H1 (cell line): ENCODE measurements at regions not wholly inside any gene's neighbourhood (a gene's known extent, or its start where the extent isn't known, plus 50 kb on each side); places are given as distances from the start of the nearest gene placed in this dataset.

Experiments used
- CTCF ChIA-PET: fragments of 300-600 bp; sonication (Branson Sonifier 250); formaldehyde crosslinking; loops from one replicate; lab custom pipeline; 2021; ENCODE audit not compliant: partially characterized antibody; lab: Charles Lee
- POLR2A ChIA-PET: fragments of 300-600 bp; sonication (Branson Sonifier 250); formaldehyde crosslinking; loops from one replicate; lab custom pipeline; 2021; ENCODE audit warnings: inconsistent platforms; ENCODE audit not compliant: partially characterized antibody; lab: Charles Lee
- DNase-seq, 2 experiments: peaks; one replicate each; pipeline versions ENCODE4 v3.0.0 to v3.0.0-alpha.2; 2010 to 2022; ENCODE audit warnings: low spot score in 2 of 2, low read depth in 1 of 2, mixed read lengths in 1 of 2
- FAIRE-seq: peaks from 2 replicates; lab custom pipeline; 2011; peaks lifted over from hg19 to GRCh38; lab: Jason Lieb, UNC
- H2AFZ ChIP-seq: 2 replicates; pipeline ENCODE4 v1.8.1; 2012; ENCODE audit warnings: low read length, inconsistent platforms
- H2AK5ac ChIP-seq: 2 replicates; pipeline ENCODE4 v1.6.1; 2013; ENCODE audit warnings: low read depth, low read length
- H2BK120ac ChIP-seq: replicated peaks from 2 replicates; pipeline ENCODE3; 2013; ENCODE audit warnings: low read depth, low read length, inconsistent platforms
- H2BK12ac ChIP-seq: 2 replicates; pipeline ENCODE4 v1.6.1; 2013; ENCODE audit warnings: low read depth, low read length
- H2BK15ac ChIP-seq: 2 replicates; pipeline ENCODE4 v1.6.1; 2013; ENCODE audit warnings: low read length
- H2BK20ac ChIP-seq: 2 replicates; pipeline ENCODE4 v1.6.1; 2013; ENCODE audit warnings: low read length
- H2BK5ac ChIP-seq: 2 replicates; pipeline ENCODE4 v1.6.1; 2013; ENCODE audit warnings: low read depth, low read length
- H3K14ac ChIP-seq: 2 replicates; pipeline ENCODE4 v1.6.1; 2013; ENCODE audit warnings: inconsistent platforms; ENCODE audit not compliant: insufficient read length
- H3K18ac ChIP-seq: 2 replicates; pipeline ENCODE4 v1.6.1; 2013; ENCODE audit warnings: low read length; ENCODE audit errors: extremely low read depth
- H3K23ac ChIP-seq: 2 replicates; pipeline ENCODE4 v1.6.1; 2013; ENCODE audit warnings: inconsistent platforms; ENCODE audit not compliant: insufficient read length
- H3K23me2 ChIP-seq: 2 replicates; pipeline ENCODE4 v1.6.1; 2013; ENCODE audit warnings: low read depth, low read length
- H3K27ac ChIP-seq: 2 replicates; pipeline ENCODE4 v1.6.1; 2011; ENCODE audit warnings: low read depth, low read length, inconsistent platforms
- H3K27me3 ChIP-seq, 4 experiments: replicated peaks in 1 of 4; 1 replicate in 1 of 4; 2 replicates in 3 of 4; pipeline versions ENCODE4 v1.6.1 to v1.8.1; 2011 to 2013; ENCODE audit warnings: low read length in 3 of 4, mild to moderate bottlenecking in 3 of 4, inconsistent platforms in 2 of 4, mixed read lengths in 2 of 4, moderate library complexity in 1 of 4; ENCODE audit not compliant: control insufficient read depth in 3 of 4, insufficient read depth in 3 of 4; ENCODE audit errors: extremely low read depth in 1 of 4
- H3K36me3 ChIP-seq, 4 experiments: 2 replicates each; pipeline versions ENCODE4 v1.6.1 to v1.8.1; 2011 to 2013; ENCODE audit warnings: mild to moderate bottlenecking in 4 of 4, low read length in 3 of 4, moderate library complexity in 2 of 4, control low read depth in 1 of 4, inconsistent platforms in 1 of 4; ENCODE audit not compliant: insufficient read depth in 4 of 4, control insufficient read depth in 2 of 4
- H3K4ac ChIP-seq: replicated peaks from 2 replicates; pipeline ENCODE3; 2013; ENCODE audit warnings: low read length, low read depth, mixed read lengths, inconsistent platforms; ENCODE audit not compliant: insufficient read length
- H3K4me1 ChIP-seq, 4 experiments: replicated peaks in 1 of 4; 1 replicate in 1 of 4; 2 replicates in 3 of 4; pipeline versions ENCODE4 v1.6.1 to v1.8.1; 2011 to 2013; ENCODE audit warnings: low read length in 3 of 4, inconsistent platforms in 2 of 4, mixed read lengths in 1 of 4; ENCODE audit not compliant: insufficient read depth in 4 of 4, control insufficient read depth in 3 of 4
- H3K4me2 ChIP-seq, 2 experiments: 2 replicates each; pipeline versions ENCODE4 v1.6.1 to v1.8.1; 2011 to 2013; ENCODE audit warnings: low read depth in 2 of 2, low read length in 2 of 2, control low read depth in 1 of 2, inconsistent platforms in 1 of 2, mild to moderate bottlenecking in 1 of 2; ENCODE audit not compliant: insufficient read depth in 1 of 2
- H3K4me3 ChIP-seq, 4 experiments: fragments of 200-600, 300-600 bp in 1 of 4; sonication (generic), shearing (Covaris generic), sonication (Bioruptor Twin) in 1 of 4; 2 replicates each; pipeline versions ENCODE4 v1.5.1 to v1.8.1; 2011 to 2016; ENCODE audit warnings: low read length in 4 of 4, low read depth in 3 of 4, control low read depth in 2 of 4, inconsistent platforms in 2 of 4, mild to moderate bottlenecking in 2 of 4, mixed read lengths in 1 of 4, moderate library complexity in 1 of 4; ENCODE audit not compliant: insufficient read depth in 2 of 4; ENCODE audit errors: extremely low read depth in 1 of 4
- H3K56ac ChIP-seq: replicated peaks from 2 replicates; pipeline ENCODE3; 2013; ENCODE audit warnings: low read depth, mild to moderate bottlenecking, mixed read lengths, low read length, inconsistent platforms; ENCODE audit not compliant: insufficient read length
- H3K79me1 ChIP-seq: 2 replicates; pipeline ENCODE4 v1.6.1; 2013; ENCODE audit warnings: low read depth, low read length, control low read depth
- H3K79me2 ChIP-seq, 2 experiments: 2 replicates each; pipeline versions ENCODE4 v1.6.1 to v1.8.1; 2012 to 2013; ENCODE audit warnings: low read length in 2 of 2, mild to moderate bottlenecking in 2 of 2, inconsistent platforms in 1 of 2; ENCODE audit not compliant: insufficient read depth in 2 of 2, control insufficient read depth in 1 of 2
- H3K9ac ChIP-seq, 4 experiments: replicated peaks in 1 of 4; 1 replicate in 1 of 4; 2 replicates in 3 of 4; pipeline versions ENCODE4 v1.6.1 to v1.8.1; 2011 to 2013; ENCODE audit warnings: low read depth in 3 of 4, low read length in 3 of 4, control low read depth in 2 of 4, mild to moderate bottlenecking in 2 of 4, moderate library complexity in 2 of 4, inconsistent platforms in 1 of 4; ENCODE audit errors: extremely low read depth in 1 of 4
- H3K9me3 ChIP-seq, 2 experiments: 2 replicates each; pipeline versions ENCODE4 v1.6.1 to v1.8.1; 2012 to 2013; ENCODE audit warnings: mild to moderate bottlenecking in 2 of 2, moderate library complexity in 2 of 2, control low read depth in 1 of 2, inconsistent platforms in 1 of 2, low read depth in 1 of 2, low read length in 1 of 2, mixed read lengths in 1 of 2; ENCODE audit not compliant: insufficient read depth in 2 of 2
- H4K20me1 ChIP-seq, 2 experiments: replicated peaks in 1 of 2; 2 replicates each; pipeline versions ENCODE3 to v1.8.1; 2011 to 2013; ENCODE audit warnings: inconsistent platforms in 2 of 2, low read length in 2 of 2, mild to moderate bottlenecking in 1 of 2; ENCODE audit not compliant: insufficient read depth in 2 of 2, control insufficient read depth in 1 of 2
- H4K5ac ChIP-seq: 2 replicates; pipeline ENCODE4 v1.6.1; 2013; ENCODE audit warnings: low read length, low read depth, mixed read lengths, inconsistent platforms; ENCODE audit not compliant: insufficient read length
- H4K8ac ChIP-seq: 2 replicates; pipeline ENCODE4 v1.8.0; 2013; ENCODE audit warnings: mild to moderate bottlenecking, moderate library complexity, low read length, inconsistent platforms; ENCODE audit not compliant: insufficient read depth; ENCODE audit errors: extremely low read depth
- H4K91ac ChIP-seq: replicated peaks from 2 replicates; pipeline ENCODE3; 2013; ENCODE audit warnings: low read length, mixed read lengths, inconsistent platforms; ENCODE audit not compliant: insufficient read length
- EZH2 ChIP-seq: fragments of 200-600 bp; sonication (generic); IDR thresholded peaks from 2 replicates; pipeline ENCODE4 v1.7.1; 2012; ENCODE audit warnings: low read depth, mild to moderate bottlenecking, moderate library complexity, low read length, inconsistent platforms; ENCODE audit not compliant: severe bottlenecking
- FOSL1 ChIP-seq: IDR thresholded peaks from 2 replicates; pipeline ENCODE4 v1.6.1; 2011; ENCODE audit warnings: mild to moderate bottlenecking, low read depth, low read length, moderate library complexity; ENCODE audit not compliant: insufficient read depth
- GTF2F1 ChIP-seq: IDR thresholded peaks from 2 replicates; pipeline ENCODE4 v1.6.1; 2012; ENCODE audit warnings: low read depth, low read length, improper control_type of control experiment, borderline replicate concordance
- KDM4A ChIP-seq: IDR thresholded peaks from one replicate; pipeline ENCODE4 v1.7.1; 2012; ENCODE audit warnings: low read depth, mild to moderate bottlenecking, moderate library complexity, low read length, inconsistent platforms; ENCODE audit not compliant: severe bottlenecking
- NRF1 ChIP-seq: IDR thresholded peaks from 2 replicates; pipeline ENCODE4 v1.6.1; 2011; ENCODE audit warnings: mild to moderate bottlenecking, low read depth, low read length, improper control_type of control experiment
- RBBP5 ChIP-seq: IDR thresholded peaks from 2 replicates; pipeline ENCODE4 v1.7.1; 2012; ENCODE audit warnings: low read depth, mild to moderate bottlenecking, inconsistent platforms, low read length, moderate library complexity, borderline replicate concordance
- RFX5 ChIP-seq: IDR thresholded peaks from 2 replicates; pipeline ENCODE4 v1.6.1; 2011; ENCODE audit warnings: low read depth, low read length, improper control_type of control experiment, borderline replicate concordance
- RXRA ChIP-seq: IDR thresholded peaks from 2 replicates; pipeline ENCODE4 v1.6.1; 2011; ENCODE audit warnings: low read depth, mild to moderate bottlenecking, low read length, moderate library complexity; ENCODE audit not compliant: insufficient read depth
- SAP30 ChIP-seq: fragments of 300-600 bp; sonication (generic); IDR thresholded peaks from 2 replicates; pipeline ENCODE4 v1.7.1; 2012; ENCODE audit warnings: low read length, moderate library complexity, mild to moderate bottlenecking, inconsistent platforms; ENCODE audit not compliant: insufficient read depth, insufficient replicate concordance
- SRF ChIP-seq: IDR thresholded peaks from 2 replicates; pipeline ENCODE4 v1.6.1; 2011; ENCODE audit warnings: mild to moderate bottlenecking, low read depth, low read length, moderate library complexity
- TEAD4 ChIP-seq: IDR thresholded peaks from 2 replicates; pipeline ENCODE4 v1.6.1; 2012; ENCODE audit warnings: low read depth, low read length, inconsistent platforms, mixed read lengths
- WGBS, 2 experiments: shearing (Covaris generic) in 1 of 2; methylation state at CpG; one replicate each; pipeline versions ENCODE4 v1.1.6 to v1.1.7; 2013 to 2015; ENCODE audit warnings: low lambda C conversion rate in 2 of 2, mixed read lengths in 2 of 2, inconsistent platforms in 1 of 2, low coverage in 1 of 2, missing lambda C conversion rate in 1 of 2; ENCODE audit not compliant: insufficient replicate concordance in 2 of 2, insufficient coverage in 1 of 2, insufficient read length in 1 of 2; ENCODE audit errors: extremely low coverage in 1 of 2, missing lambda C conversion rate in 1 of 2; 5-methylcytosine and 5-hydroxymethylcytosine counted together
- TF ChIP-seq, protein P1 (sequence below): IDR thresholded peaks from 2 replicates; pipeline ENCODE4 v1.6.1; 2011; ENCODE audit warnings: low read length, improper control_type of control experiment

DNA sequence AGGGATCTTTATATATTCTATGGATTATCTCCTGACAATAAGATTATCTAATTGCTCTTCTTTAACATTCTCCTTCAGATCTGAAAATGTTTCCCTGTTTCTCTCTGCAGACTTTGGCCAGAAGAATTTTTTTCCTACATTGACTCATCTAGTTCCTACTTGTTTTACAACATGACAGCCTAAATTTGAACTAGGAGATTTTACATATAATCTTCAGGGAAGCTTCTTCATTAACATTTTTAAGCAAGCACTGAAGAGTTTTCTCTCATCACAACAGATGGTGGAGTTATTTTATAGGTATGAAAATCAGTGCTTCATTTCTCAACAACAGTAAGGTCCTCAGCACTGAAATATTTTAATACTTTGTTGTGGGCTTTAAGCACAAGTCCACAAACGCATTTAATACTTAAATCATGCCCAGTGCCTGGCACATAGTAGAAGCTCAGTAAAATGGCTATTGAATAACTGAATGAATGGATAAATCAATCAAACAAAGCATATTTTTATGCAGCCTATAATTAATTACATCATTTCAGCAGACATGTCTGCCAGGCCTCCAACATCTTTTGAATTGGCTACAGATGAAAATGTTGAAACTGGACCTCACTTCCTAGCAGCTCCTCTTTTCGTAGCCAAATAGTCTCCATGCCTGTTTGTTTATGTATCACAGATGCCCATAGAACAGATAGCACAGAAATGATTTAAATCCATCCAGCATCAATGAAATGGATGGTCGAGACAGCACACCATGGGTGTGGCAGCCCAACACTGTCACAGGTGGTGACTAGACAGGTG lies 117.3 kb upstream of the POU2AF2 start:
- no peak overlapping the region for H3K4me3 ChIP-seq
- TF ChIP-seq SAP30 (no peak), NRF1 (no peak), FOSL1 (no peak), RXRA (no peak), RFX5 (no peak), RBBP5 (no peak), SRF (no peak), GTF2F1 (no peak), KDM4A (no peak), TEAD4 (no peak), EZH2 (no peak)
- TF ChIP-seq, protein P1, sequence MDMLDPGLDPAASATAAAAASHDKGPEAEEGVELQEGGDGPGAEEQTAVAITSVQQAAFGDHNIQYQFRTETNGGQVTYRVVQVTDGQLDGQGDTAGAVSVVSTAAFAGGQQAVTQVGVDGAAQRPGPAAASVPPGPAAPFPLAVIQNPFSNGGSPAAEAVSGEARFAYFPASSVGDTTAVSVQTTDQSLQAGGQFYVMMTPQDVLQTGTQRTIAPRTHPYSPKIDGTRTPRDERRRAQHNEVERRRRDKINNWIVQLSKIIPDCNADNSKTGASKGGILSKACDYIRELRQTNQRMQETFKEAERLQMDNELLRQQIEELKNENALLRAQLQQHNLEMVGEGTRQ = no peak

More for the DNA sequence above, 117.3 kb upstream of the POU2AF2 start:
- Histone ChIP-seq H3K79me1 (no peaks in the 10 kb centered on the region), H2BK120ac (no peak overlapping the region), H4K8ac (no peak overlapping the region), H3K79me2 (no peaks in the 10 kb centered on the region), H3K9me3 (no peaks in the 10 kb centered on the region), H2BK15ac (no peak overlapping the region), H3K4ac (no peak overlapping the region), H3K14ac (no peak overlapping the region), H3K27ac (no peak overlapping the region), H4K5ac (no peak overlapping the region), H3K36me3 (no peaks in the 10 kb centered on the region), H3K23ac (no peak overlapping the region), H2BK12ac (no peak overlapping the region), H2BK20ac (no peak overlapping the region), H3K9ac (no peak overlapping the region), H3K56ac (no peak overlapping the region), H3K4me2 (no peak overlapping the region), H3K4me1 (no peaks in the 10 kb centered on the region), H4K91ac (no peak overlapping the region), H3K18ac (no peak overlapping the region), H2AK5ac (no peak overlapping the region), H3K27me3 (no peaks in the 10 kb centered on the region), H3K23me2 (no peaks in the 10 kb centered on the region), H2BK5ac (no peak overlapping the region), H2AFZ (no peak overlapping the region), H4K20me1 (no peaks in the 10 kb centered on the region)
- DNase-seq = no peak
- ChIA-PET CTCF (no interaction called here), POLR2A (no interaction called here)
- WGBS, 2 experiments = 71% methylated on average over 3 of the region's 3 CpGs; no CpG with 5 or more reads in 1 of the 2 experiments
- no peak for FAIRE-seq
